SK-N-MC (cell line): ENCODE measurements at regions not wholly inside any gene's neighbourhood (a gene's known extent, or its start where the extent isn't known, plus 50 kb on each side); places are given as distances from the start of the nearest gene placed in this dataset.

ENCODE experiments used
- EZH2 ChIP-seq: fragments of 200-600 bp; sonication (generic); IDR thresholded peaks from one replicate; pipeline ENCODE4 v1.6.1; 2017; ENCODE audit warnings: antibody characterized with exemption
- POLR2AphosphoS5 ChIP-seq: IDR thresholded peaks from 2 replicates; pipeline ENCODE4 v1.6.1; 2012; ENCODE audit warnings: mild to moderate bottlenecking, low read depth, low read length, borderline replicate concordance

DNA sequence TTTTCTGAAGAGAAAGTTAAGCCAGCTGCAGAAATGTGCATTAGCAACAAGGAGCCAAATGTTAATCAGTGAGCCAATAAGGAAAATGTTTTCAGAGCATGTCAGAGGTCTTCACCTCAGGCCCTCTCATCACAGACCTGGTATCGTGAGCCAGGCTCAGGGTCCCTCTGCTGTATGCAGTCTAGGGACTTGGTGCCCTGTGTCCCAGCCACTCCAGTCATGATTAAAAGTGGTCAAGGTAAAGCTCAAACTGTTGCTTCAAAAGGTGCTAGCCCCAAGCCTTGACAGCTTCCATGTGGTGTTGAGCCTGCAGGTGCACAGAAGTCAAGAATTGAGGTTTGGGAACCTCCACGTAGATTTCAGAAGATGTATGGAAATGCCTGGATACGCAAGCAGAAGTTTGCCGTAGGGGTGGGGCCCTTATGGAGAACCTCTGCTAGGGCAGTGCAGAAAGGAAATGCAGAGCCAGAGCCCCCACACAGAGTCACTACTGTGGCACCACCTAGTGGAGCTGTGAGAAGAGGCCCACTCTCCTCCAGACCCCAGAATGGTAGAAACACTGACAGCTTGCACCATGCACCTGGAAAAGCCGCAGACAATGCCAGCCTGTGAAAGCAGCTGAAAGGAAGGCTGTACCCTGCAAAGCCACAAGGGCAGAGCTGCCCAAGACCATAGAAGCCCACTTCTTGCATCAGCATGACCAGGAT, 1128.7 kb downstream of the AMY1C start:
- no peak for TF ChIP-seq POLR2AphosphoS5
- no peak for TF ChIP-seq EZH2
